HEK293 (cell line): ENCODE measurements at regions not wholly inside any gene's neighbourhood (a gene's known extent, or its start where the extent isn't known, plus 50 kb on each side); places are given as distances from the start of the nearest gene placed in this dataset.

Source experiments
- CTCF ChIA-PET: fragments of 350-600 bp; formaldehyde crosslinking; extraction: SDS; loops from one replicate; lab custom pipeline; 2021; ENCODE audit warnings: antibody characterized with exemption; lab: Yijun Ruan, JAX
- POLR2A ChIA-PET: fragments of 300-600 bp; formaldehyde crosslinking; extraction: SDS; loops from one replicate; lab custom pipeline; 2020; ENCODE audit warnings: antibody characterized with exemption, inconsistent platforms; lab: Yijun Ruan, JAX
- H3K27ac ChIP-seq: fragments of 200-500 bp; sonication (Bioruptor generic); 2 replicates; pipeline ENCODE4 v1.5.1; 2014; ENCODE audit warnings: low read depth, low read length, control low read depth, inconsistent platforms; ENCODE audit errors: extremely low read depth
- H3K36me3 ChIP-seq, 2 experiments: fragments of 200-500 bp in 1 of 2; sonication (Bioruptor generic) in 1 of 2; 1 replicate in 1 of 2; 2 replicates in 1 of 2; pipeline ENCODE4 v1.5.1; 2014 to 2017; ENCODE audit warnings: inconsistent platforms in 2 of 2, low read length in 2 of 2; ENCODE audit not compliant: control insufficient read depth in 2 of 2, insufficient read depth in 1 of 2
- H3K4me1 ChIP-seq: fragments of 200-500 bp; sonication (Bioruptor generic); 2 replicates; pipeline ENCODE4 v1.5.1; 2014; ENCODE audit warnings: mild to moderate bottlenecking, low read length, inconsistent platforms; ENCODE audit not compliant: control insufficient read depth, insufficient read depth
- H3K4me3 ChIP-seq: 2 replicates; pipeline ENCODE4 v1.5.1; 2011; ENCODE audit warnings: low read depth, mild to moderate bottlenecking, control low read depth, low read length, moderate library complexity
- H3K9me3 ChIP-seq: fragments of 200-500 bp; sonication (Bioruptor generic); 2 replicates; pipeline ENCODE4 v1.5.1; 2014; ENCODE audit warnings: low read depth, low read length, inconsistent platforms; ENCODE audit not compliant: control insufficient read depth, insufficient read depth
- BCL11B ChIP-seq: fragments of 450-650 bp; formaldehyde crosslinking; IDR thresholded peaks from 2 replicates; pipeline ENCODE4 v1.5.1; 2016; ENCODE audit warnings: low read depth, missing biosample characterization, missing genetic modification characterization
- GFI1B ChIP-seq: fragments of 450-650 bp; formaldehyde crosslinking; IDR thresholded peaks from 2 replicates; pipeline ENCODE4 v1.5.1; 2016; ENCODE audit warnings: missing biosample characterization, missing genetic modification characterization
- GLI4 ChIP-seq: fragments of 450-650 bp; formaldehyde crosslinking; IDR thresholded peaks from 2 replicates; pipeline ENCODE4 v1.5.1; 2016; ENCODE audit warnings: missing biosample characterization, missing genetic modification characterization
- IKZF3 ChIP-seq: fragments of 450-650 bp; IDR thresholded peaks from 2 replicates; pipeline ENCODE4 v1.5.0; 2018; ENCODE audit warnings: missing biosample characterization, mild to moderate bottlenecking, missing genetic modification characterization, moderate library complexity
- KLF8 ChIP-seq: fragments of 450-650 bp; formaldehyde crosslinking; IDR thresholded peaks from 2 replicates; pipeline ENCODE4 v1.5.1; 2016; ENCODE audit warnings: missing biosample characterization, missing genetic modification characterization
- SETDB1 ChIP-seq: IDR thresholded peaks from one replicate; pipeline ENCODE4 v1.6.1; 2017; ENCODE audit warnings: mild to moderate bottlenecking, low read length, moderate library complexity, mixed read lengths; ENCODE audit not compliant: insufficient read length
- ZNF174 ChIP-seq: fragments of 450-650 bp; formaldehyde crosslinking; IDR thresholded peaks from 2 replicates; pipeline ENCODE4 v1.5.0; 2017; ENCODE audit warnings: missing biosample characterization, mild to moderate bottlenecking, missing genetic modification characterization
- ZNF19 ChIP-seq: fragments of 450-650 bp; formaldehyde crosslinking; IDR thresholded peaks from 2 replicates; pipeline ENCODE4; 2016; ENCODE audit warnings: missing biosample characterization, missing genetic modification characterization, low read depth
- ZNF292 ChIP-seq: fragments of 450-650 bp; formaldehyde crosslinking; IDR thresholded peaks from 2 replicates; pipeline ENCODE4 v1.5.1; 2016; ENCODE audit warnings: low read depth, missing biosample characterization, missing genetic modification characterization, borderline replicate concordance
- ZNF394 ChIP-seq: fragments of 450-650 bp; formaldehyde crosslinking; IDR thresholded peaks from 2 replicates; pipeline ENCODE4 v1.5.1; 2016; ENCODE audit warnings: missing biosample characterization, missing genetic modification characterization, mild to moderate bottlenecking, moderate library complexity, borderline replicate concordance
- ZNF549 ChIP-seq: fragments of 450-650 bp; IDR thresholded peaks from 2 replicates; pipeline ENCODE4 v1.5.1; 2018; ENCODE audit warnings: missing biosample characterization, missing genetic modification characterization, mild to moderate bottlenecking, inconsistent platforms, moderate library complexity
- ZNF670 ChIP-seq: fragments of 450-650 bp; formaldehyde crosslinking; IDR thresholded peaks from 2 replicates; pipeline ENCODE4 v1.5.1; 2016; ENCODE audit warnings: missing biosample characterization, missing genetic modification characterization, low read depth
- ZNF707 ChIP-seq: fragments of 450-650 bp; formaldehyde crosslinking; IDR thresholded peaks from 2 replicates; pipeline ENCODE4 v1.5.1; 2016; ENCODE audit warnings: missing biosample characterization, missing genetic modification characterization
- TF ChIP-seq, protein P1 (sequence below): fragments of 450-650 bp; formaldehyde crosslinking; IDR thresholded peaks from 2 replicates; pipeline ENCODE4 v1.5.1; 2016; ENCODE audit warnings: missing biosample characterization, missing genetic modification characterization
- TF ChIP-seq, protein P2 (sequence below): fragments of 450-650 bp; formaldehyde crosslinking; optimal IDR thresholded peaks from 2 replicates; pipeline ENCODE3; 2016; ENCODE audit warnings: missing biosample characterization, mild to moderate bottlenecking, missing genetic modification characterization
- TF ChIP-seq, protein P3 (sequence below): fragments of 450-650 bp; formaldehyde crosslinking; IDR thresholded peaks from 2 replicates; pipeline ENCODE4 v1.5.1; 2016; ENCODE audit warnings: missing biosample characterization, missing genetic modification characterization
- TF ChIP-seq, protein P4 (sequence below): fragments of 450-650 bp; formaldehyde crosslinking; IDR thresholded peaks from 2 replicates; pipeline ENCODE4 v1.5.1; 2016; ENCODE audit warnings: missing biosample characterization, missing genetic modification characterization
- TF ChIP-seq, protein P5 (sequence below): fragments of 450-650 bp; formaldehyde crosslinking; IDR thresholded peaks from 2 replicates; pipeline ENCODE4 v1.5.1; 2016; ENCODE audit warnings: missing biosample characterization, missing genetic modification characterization
- TF ChIP-seq, protein P6 (sequence below): fragments of 450-650 bp; formaldehyde crosslinking; IDR thresholded peaks from 2 replicates; pipeline ENCODE4 v1.5.1; 2017; ENCODE audit warnings: missing biosample characterization, missing genetic modification characterization

DNA sequence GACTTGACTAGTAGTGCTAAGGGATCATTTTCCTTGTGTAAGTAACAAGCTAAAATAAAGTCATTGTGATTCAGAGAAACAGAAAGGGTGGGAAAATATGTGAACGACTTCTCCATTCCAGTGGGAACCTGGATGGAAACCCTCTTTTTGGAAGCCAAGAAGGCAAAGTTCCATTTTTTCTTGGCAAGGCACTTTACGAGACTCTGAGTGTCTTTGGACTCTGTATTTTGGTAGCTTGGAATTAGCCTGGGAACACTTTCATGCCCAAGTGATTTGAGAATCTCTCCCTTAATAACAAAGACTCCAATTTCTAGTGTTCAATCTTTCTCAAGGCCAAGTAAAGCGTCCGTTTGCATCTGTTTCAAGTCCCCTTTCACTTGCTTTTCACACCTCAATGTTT is 100.5 kb upstream of the SASH1 start:
- Histone ChIP-seq H3K4me1 (no peaks in the 10 kb centered on the region), H3K9me3 (no peaks in the 10 kb centered on the region), H3K4me3 (no peak overlapping the region), H3K27ac (no peak overlapping the region), H3K36me3 (no peaks in the 10 kb centered on the region)
- POLR2A ChIA-PET, result no interaction called here
- TF ChIP-seq ZNF19 (no peak), IKZF3 (tag by site-specific recombination) (no peak), ZNF707 (no peak), ZNF174 (tag by site-specific recombination) (no peak), ZNF394 (tag by site-specific recombination) (no peak), KLF8 (tag by site-specific recombination) (no peak), GLI4 (no peak), ZNF292 (tag by site-specific recombination) (no peak), ZNF670 (no peak), SETDB1 (no peak), ZNF549 (tag by site-specific recombination) (no peak)
- TF ChIP-seq, protein P1, sequence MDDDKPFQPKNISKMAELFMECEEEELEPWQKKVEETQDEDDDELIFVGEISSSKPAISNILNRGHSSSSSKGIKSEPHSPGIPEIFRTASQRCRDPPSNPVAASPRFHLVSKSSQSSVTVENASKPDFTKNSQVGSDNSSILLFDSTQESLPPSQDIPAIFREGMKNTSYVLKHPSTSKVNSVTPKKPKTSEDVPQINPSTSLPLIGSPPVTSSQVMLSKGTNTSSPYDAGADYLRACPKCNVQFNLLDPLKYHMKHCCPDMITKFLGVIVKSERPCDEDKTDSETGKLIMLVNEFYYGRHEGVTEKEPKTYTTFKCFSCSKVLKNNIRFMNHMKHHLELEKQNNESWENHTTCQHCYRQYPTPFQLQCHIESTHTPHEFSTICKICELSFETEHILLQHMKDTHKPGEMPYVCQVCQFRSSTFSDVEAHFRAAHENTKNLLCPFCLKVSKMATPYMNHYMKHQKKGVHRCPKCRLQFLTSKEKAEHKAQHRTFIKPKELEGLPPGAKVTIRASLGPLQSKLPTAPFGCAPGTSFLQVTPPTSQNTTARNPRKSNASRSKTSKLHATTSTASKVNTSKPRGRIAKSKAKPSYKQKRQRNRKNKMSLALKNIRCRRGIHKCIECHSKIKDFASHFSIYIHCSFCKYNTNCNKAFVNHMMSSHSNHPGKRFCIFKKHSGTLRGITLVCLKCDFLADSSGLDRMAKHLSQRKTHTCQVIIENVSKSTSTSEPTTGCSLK (tag by site-specific recombination), result no peak
- TF ChIP-seq, protein P2, sequence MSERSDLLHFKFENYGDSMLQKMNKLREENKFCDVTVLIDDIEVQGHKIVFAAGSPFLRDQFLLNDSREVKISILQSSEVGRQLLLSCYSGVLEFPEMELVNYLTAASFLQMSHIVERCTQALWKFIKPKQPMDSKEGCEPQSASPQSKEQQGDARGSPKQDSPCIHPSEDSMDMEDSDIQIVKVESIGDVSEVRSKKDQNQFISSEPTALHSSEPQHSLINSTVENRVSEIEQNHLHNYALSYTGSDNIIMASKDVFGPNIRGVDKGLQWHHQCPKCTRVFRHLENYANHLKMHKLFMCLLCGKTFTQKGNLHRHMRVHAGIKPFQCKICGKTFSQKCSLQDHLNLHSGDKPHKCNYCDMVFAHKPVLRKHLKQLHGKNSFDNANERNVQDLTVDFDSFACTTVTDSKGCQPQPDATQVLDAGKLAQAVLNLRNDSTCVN (tag by site-specific recombination), result no peak
- TF ChIP-seq, protein P3, sequence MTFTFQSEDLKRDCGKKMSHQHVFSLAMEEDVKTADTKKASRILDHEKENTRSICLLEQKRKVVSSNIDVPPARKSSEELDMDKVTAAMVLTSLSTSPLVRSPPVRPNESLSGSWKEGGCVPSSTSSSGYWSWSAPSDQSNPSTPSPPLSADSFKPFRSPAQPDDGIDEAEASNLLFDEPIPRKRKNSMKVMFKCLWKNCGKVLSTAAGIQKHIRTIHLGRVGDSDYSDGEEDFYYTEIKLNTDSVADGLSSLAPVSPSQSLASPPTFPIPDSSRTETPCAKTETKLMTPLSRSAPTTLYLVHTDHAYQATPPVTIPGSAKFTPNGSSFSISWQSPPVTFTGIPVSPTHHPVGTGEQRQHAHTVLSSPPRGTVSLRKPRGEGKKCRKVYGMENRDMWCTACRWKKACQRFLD (tag by site-specific recombination), result no peak
- TF ChIP-seq, protein P4, sequence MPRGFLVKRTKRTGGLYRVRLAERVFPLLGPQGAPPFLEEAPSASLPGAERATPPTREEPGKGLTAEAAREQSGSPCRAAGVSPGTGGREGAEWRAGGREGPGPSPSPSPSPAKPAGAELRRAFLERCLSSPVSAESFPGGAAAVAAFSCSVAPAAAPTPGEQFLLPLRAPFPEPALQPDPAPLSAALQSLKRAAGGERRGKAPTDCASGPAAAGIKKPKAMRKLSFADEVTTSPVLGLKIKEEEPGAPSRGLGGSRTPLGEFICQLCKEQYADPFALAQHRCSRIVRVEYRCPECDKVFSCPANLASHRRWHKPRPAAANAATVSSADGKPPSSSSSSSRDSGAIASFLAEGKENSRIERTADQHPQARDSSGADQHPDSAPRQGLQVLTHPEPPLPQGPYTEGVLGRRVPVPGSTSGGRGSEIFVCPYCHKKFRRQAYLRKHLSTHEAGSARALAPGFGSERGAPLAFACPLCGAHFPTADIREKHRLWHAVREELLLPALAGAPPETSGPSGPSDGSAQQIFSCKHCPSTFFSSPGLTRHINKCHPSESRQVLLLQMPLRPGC, result no peak
- CTCF ChIA-PET, result interaction anchor here (0.6 to 1.5 kb wide), 3 partner anchors 9 to 1029 kb away, joined by 3 to 4 read pairs (median 4); no protein-coding TSS in a partner anchor

DNA sequence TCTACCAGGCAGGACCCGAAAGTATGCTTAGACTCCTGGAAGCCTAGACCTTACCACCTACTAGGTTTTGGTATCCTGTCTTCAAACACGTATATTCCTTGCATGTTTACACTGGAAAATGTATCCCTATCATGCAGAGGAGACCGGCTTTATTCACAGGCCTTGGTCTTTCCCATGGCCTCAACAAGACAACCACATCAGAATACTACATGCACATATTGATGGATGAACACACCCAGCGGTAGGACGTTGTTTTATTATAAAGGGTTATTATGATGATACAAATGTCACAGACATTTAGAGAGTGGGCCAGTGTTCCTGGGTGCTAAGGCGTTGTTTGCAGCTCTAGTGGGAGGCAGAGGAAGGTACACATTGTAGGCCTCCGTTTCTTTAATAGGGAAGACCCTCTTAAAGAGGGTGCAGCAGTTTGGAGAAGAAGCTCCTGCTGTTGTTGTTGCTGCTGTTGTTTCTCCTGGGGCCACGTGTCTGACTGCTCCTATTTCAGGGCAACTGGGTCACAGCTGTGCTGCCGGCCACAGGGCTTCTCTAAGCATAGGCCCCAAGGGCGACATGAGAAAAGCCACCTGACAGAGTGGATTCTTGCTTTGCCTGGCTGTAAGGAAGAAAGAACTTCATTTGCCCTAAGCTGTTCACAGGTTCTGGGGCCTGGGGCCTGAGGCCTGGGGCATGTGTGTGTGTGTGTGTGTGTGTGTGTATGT is 98.3 kb upstream of the SASH1 start:
- peaks cover 8% of the 10 kb centered on the region; the same call in 1 of the 2 replicates for H3K4me1 ChIP-seq
- ChIA-PET POLR2A (no interaction called here), CTCF (interaction anchor here (0.6 to 0.9 kb wide), 2 partner anchors 14 to 816 kb away, joined by 3 read pairs; no protein-coding TSS in a partner anchor)
- H3K27ac ChIP-seq, result no peak overlapping the region
- TF ChIP-seq, protein P5, sequence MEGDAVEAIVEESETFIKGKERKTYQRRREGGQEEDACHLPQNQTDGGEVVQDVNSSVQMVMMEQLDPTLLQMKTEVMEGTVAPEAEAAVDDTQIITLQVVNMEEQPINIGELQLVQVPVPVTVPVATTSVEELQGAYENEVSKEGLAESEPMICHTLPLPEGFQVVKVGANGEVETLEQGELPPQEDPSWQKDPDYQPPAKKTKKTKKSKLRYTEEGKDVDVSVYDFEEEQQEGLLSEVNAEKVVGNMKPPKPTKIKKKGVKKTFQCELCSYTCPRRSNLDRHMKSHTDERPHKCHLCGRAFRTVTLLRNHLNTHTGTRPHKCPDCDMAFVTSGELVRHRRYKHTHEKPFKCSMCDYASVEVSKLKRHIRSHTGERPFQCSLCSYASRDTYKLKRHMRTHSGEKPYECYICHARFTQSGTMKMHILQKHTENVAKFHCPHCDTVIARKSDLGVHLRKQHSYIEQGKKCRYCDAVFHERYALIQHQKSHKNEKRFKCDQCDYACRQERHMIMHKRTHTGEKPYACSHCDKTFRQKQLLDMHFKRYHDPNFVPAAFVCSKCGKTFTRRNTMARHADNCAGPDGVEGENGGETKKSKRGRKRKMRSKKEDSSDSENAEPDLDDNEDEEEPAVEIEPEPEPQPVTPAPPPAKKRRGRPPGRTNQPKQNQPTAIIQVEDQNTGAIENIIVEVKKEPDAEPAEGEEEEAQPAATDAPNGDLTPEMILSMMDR (tag by site-specific recombination), result no peak
- TF ChIP-seq BCL11B (tag by site-specific recombination) (no peak), GFI1B (no peak)
- TF ChIP-seq, protein P1 (tag by site-specific recombination), result no peak
- TF ChIP-seq, protein P2 (tag by site-specific recombination), result no peak
- TF ChIP-seq, protein P6, sequence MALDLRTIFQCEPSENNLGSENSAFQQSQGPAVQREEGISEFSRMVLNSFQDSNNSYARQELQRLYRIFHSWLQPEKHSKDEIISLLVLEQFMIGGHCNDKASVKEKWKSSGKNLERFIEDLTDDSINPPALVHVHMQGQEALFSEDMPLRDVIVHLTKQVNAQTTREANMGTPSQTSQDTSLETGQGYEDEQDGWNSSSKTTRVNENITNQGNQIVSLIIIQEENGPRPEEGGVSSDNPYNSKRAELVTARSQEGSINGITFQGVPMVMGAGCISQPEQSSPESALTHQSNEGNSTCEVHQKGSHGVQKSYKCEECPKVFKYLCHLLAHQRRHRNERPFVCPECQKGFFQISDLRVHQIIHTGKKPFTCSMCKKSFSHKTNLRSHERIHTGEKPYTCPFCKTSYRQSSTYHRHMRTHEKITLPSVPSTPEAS (tag by site-specific recombination), result peak; percentile 64
- no peak overlapping the region for H3K4me3 ChIP-seq
- H3K36me3 ChIP-seq, result no peaks in the 10 kb centered on the region
- no peaks in the 10 kb centered on the region for H3K9me3 ChIP-seq
